ENCODE measurements at regions not wholly inside any gene's neighbourhood (a gene's known extent, or its start where the extent isn't known, plus 50 kb on each side); places are given as distances from the start of the nearest gene placed in this dataset.

DNA sequence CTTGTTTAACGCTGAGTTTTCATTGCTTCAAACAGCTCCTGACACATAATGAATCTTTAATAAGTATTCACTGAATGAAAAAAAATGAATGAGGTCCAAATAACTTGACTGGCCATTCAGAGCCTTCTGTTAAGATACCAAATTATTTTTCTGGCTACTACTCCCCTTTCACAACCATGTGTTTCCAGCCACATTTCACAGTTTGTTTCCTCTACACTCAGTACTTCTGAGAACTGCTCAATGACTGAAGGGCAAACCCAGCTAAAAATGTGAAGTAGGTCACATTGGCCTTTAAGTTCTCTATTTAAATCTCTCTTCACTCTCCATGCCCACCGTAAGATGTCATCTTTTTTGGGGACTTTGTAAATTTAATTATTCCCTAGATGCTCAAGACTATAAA is 78.4 kb upstream of the KRR1 start:
- peaks cover 25% of the 10 kb centered on the region for H3K4me1 ChIP-seq (ENCODE audit: control insufficient read depth, insufficient read depth, low read length)
- no peak overlapping the region for H3K9ac ChIP-seq (ENCODE audit: low read depth, low read length)
- H3K4me2 ChIP-seq (ENCODE audit: low read length) = no peak overlapping the region
- H3K9me3 ChIP-seq (replicated peaks; ENCODE audit: low read length) = no peaks in the 10 kb centered on the region
- no peak overlapping the region for H3K4me3 ChIP-seq (ENCODE audit: low read length)
- H3K27me3 ChIP-seq (ENCODE audit: control insufficient read depth, insufficient read depth, low read length) = no peaks in the 10 kb centered on the region
- H3K36me3 ChIP-seq (ENCODE audit: insufficient read depth, low read length) = no peaks in the 10 kb centered on the region

DNA sequence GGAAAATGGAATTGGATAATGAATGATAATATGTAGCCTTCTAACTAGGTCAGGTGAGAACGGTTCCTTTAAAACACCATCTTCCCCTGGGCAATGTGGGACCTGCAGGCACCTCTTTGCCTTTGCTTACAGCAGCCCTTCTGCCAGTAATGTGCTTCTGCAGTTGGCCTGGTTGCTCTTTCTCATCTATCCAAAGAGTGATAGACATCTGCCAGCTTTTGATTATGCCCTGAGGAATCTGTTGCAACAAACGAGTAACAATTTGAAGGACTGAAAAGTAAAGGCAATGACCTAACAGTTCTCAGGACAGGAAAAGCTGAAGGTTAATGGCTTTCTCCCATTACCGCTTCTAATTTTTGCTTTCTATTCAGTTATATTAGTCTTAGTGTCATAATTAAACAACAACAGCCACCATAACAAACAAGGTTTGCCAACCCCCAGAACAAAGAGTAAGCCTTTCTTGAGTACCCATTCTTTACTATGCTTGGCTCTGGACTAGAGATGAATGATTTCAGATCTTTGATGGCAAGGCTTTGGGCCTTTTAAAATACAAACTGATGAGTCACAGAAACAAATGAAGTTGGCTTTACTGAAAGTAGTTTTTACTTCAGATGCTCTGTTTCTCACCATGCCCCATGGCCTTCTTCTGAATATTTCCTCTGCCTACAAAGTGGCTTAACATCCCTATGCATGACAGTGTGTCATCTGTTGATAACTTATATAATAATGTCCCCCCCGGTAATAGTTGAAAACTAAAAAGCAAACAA is 76.1 kb upstream of the KRR1 start:
- Histone ChIP-seq H3K4me3 (ENCODE audit: low read length) (no peak overlapping the region), H3K36me3 (ENCODE audit: insufficient read depth, low read length) (no peaks in the 10 kb centered on the region), H3K9me3 (replicated peaks; ENCODE audit: low read length) (no peaks in the 10 kb centered on the region), H3K27me3 (ENCODE audit: control insufficient read depth, insufficient read depth, low read length) (no peaks in the 10 kb centered on the region), H3K9ac (ENCODE audit: low read depth, low read length) (no peak overlapping the region), H3K4me1 (ENCODE audit: control insufficient read depth, insufficient read depth, low read length) (peaks cover 31% of the 10 kb centered on the region), H3K4me2 (ENCODE audit: low read length) (no peak overlapping the region)

DNA sequence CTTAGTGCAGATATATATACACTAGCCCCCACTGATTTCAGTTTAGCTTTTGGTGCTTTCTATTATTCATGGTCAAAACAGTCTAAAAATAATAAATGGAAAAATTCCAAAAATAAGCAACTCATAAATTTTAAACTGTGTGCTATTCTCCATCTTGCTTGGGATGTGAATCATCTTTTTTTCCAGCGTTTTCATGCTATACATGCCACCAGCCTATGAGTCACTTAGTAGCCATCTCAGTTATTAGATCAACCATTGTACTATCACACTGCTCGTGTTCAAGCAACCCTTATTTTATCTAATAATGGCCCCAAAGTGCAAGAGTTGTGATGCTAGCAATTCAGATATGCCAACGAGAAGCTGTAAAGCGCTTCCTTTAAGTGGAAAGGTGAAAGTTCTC is 73.9 kb upstream of the KRR1 start:
- no peak overlapping the region for H3K4me3 ChIP-seq (ENCODE audit: low read length)
- no peaks in the 10 kb centered on the region for H3K27me3 ChIP-seq (ENCODE audit: control insufficient read depth, insufficient read depth, low read length)
- no peak overlapping the region for H3K9ac ChIP-seq (ENCODE audit: low read depth, low read length)
- no peaks in the 10 kb centered on the region for H3K9me3 ChIP-seq (replicated peaks; ENCODE audit: low read length)
- peaks cover 31% of the 10 kb centered on the region for H3K4me1 ChIP-seq (ENCODE audit: control insufficient read depth, insufficient read depth, low read length)
- H3K36me3 ChIP-seq (ENCODE audit: insufficient read depth, low read length) = no peaks in the 10 kb centered on the region
- H3K4me2 ChIP-seq (ENCODE audit: low read length) = peak overlapping the region; percentile 45

DNA sequence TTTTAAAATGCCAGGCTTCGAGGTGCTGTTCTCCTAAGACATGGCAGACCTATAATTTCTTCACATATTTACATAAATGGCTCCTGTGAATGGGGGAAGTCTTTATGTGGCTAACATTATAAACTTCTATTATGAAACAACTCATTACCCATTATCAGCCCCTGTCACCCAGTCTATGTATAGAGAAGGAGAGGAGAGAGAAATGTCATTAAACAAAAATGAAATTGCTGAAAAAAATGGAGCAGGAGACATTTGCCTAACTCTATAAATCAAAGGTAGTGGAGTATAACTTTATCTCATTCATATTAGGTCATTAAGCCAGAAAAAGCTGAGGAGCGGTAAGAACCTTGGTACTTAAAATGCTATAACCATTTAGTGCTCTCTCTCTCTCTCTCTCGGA is 71.9 kb upstream of the KRR1 start:
- no peak overlapping the region for H3K4me3 ChIP-seq (ENCODE audit: low read length)
- no peaks in the 10 kb centered on the region for H3K9me3 ChIP-seq (replicated peaks; ENCODE audit: low read length)
- H3K36me3 ChIP-seq (ENCODE audit: insufficient read depth, low read length) = no peaks in the 10 kb centered on the region
- H3K4me2 ChIP-seq (ENCODE audit: low read length) = no peak overlapping the region
- H3K9ac ChIP-seq (ENCODE audit: low read depth, low read length) = no peak overlapping the region
- peaks cover 31% of the 10 kb centered on the region for H3K4me1 ChIP-seq (ENCODE audit: control insufficient read depth, insufficient read depth, low read length)
- no peaks in the 10 kb centered on the region for H3K27me3 ChIP-seq (ENCODE audit: control insufficient read depth, insufficient read depth, low read length)

DNA sequence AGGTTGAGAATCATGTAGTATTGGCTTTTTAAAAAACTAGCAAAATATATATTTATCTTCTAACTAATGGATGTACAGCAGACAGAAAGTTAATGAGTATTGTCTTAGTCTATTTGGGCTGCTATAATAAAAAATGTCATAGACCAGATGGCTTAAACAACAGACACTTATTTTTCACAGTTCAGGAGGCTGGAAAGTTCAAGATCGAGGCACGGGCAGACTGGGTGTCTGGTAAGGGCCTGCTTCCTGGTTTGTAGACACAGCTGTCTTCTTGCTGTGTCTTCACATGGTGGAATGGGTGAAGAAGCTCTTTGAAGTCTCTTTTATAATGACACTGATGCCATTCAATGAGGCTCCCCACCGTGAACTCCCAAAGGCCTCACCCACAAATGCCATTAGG is 70.1 kb upstream of the KRR1 start:
- H3K4me2 ChIP-seq (ENCODE audit: low read length) = no peak overlapping the region
- no peak overlapping the region for H3K9ac ChIP-seq (ENCODE audit: low read depth, low read length)
- H3K27me3 ChIP-seq (ENCODE audit: control insufficient read depth, insufficient read depth, low read length) = no peaks in the 10 kb centered on the region
- no peak overlapping the region for H3K4me3 ChIP-seq (ENCODE audit: low read length)
- H3K4me1 ChIP-seq (ENCODE audit: control insufficient read depth, insufficient read depth, low read length) = peaks cover 21% of the 10 kb centered on the region
- no peaks in the 10 kb centered on the region for H3K36me3 ChIP-seq (ENCODE audit: insufficient read depth, low read length)
- no peaks in the 10 kb centered on the region for H3K9me3 ChIP-seq (replicated peaks; ENCODE audit: low read length)

DNA sequence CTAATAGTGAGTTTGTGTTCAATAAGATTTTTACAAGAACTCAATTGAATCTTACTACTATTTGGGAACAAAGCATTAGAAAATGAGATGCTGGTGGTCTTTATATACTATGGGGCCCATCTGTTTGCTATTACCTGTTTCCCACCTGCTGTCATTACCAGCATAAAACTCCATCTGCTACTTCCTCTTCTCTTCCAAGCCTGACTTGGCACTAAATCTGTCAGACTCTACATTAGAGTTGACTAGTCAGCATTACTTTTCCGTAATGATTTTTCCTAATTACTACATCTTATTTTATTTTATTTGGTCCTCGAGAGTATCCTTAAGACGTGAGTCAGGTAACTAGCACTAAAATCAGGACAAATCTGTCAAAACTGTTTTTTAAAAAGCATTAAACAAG is 68.1 kb upstream of the KRR1 start:
- Histone ChIP-seq H3K4me1 (ENCODE audit: control insufficient read depth, insufficient read depth, low read length) (peaks cover 4% of the 10 kb centered on the region), H3K9me3 (replicated peaks; ENCODE audit: low read length) (no peaks in the 10 kb centered on the region), H3K36me3 (ENCODE audit: insufficient read depth, low read length) (no peaks in the 10 kb centered on the region), H3K4me2 (ENCODE audit: low read length) (no peak overlapping the region), H3K4me3 (ENCODE audit: low read length) (no peak overlapping the region), H3K9ac (ENCODE audit: low read depth, low read length) (no peak overlapping the region), H3K27me3 (ENCODE audit: control insufficient read depth, insufficient read depth, low read length) (no peaks in the 10 kb centered on the region)

DNA sequence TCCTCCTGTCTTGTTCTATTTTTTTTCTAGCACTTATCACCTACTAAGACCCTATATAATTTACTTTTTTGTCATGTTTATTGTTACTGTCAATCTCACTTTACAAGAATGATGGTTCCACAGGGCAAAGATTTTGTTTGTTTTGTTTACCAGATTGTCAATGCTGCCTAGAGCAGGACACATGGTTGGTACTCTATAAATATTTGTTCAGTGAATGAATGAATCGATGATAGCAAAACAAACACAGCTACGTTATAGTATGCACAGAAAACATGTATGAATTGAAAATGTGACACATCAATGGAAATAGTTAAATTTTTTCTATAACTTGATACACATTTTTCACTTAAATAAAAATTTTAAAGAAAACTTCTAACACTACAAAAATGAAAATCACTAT is 67.1 kb upstream of the KRR1 start:
- Histone ChIP-seq H3K9me3 (replicated peaks; ENCODE audit: low read length) (no peaks in the 10 kb centered on the region), H3K4me2 (ENCODE audit: low read length) (no peak overlapping the region), H3K4me1 (ENCODE audit: control insufficient read depth, insufficient read depth, low read length) (no peaks in the 10 kb centered on the region), H3K27me3 (ENCODE audit: control insufficient read depth, insufficient read depth, low read length) (no peaks in the 10 kb centered on the region), H3K4me3 (ENCODE audit: low read length) (no peak overlapping the region), H3K9ac (ENCODE audit: low read depth, low read length) (no peak overlapping the region), H3K36me3 (ENCODE audit: insufficient read depth, low read length) (no peaks in the 10 kb centered on the region)

DNA sequence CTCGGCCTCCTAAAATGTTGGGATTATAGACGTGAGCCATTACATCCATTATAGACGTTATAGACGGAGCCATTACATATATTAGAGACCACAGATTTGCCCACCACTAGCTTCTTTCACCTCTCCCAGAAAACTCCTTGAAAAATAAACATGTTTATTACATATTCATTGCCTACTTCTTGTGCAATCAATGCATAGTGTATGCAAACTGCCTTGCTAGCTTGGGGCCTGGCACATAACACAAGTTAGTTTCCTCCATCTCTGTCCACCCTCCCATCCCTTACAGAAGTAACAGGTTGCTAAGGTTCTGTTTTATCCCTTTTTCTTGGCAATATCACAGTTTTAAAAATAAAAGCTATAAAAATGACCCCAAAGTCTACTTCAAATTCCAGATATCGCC is 66.4 kb upstream of the KRR1 start:
- Histone ChIP-seq H3K27me3 (ENCODE audit: control insufficient read depth, insufficient read depth, low read length) (no peaks in the 10 kb centered on the region), H3K4me1 (ENCODE audit: control insufficient read depth, insufficient read depth, low read length) (no peaks in the 10 kb centered on the region), H3K4me2 (ENCODE audit: low read length) (no peak overlapping the region)

DNA sequence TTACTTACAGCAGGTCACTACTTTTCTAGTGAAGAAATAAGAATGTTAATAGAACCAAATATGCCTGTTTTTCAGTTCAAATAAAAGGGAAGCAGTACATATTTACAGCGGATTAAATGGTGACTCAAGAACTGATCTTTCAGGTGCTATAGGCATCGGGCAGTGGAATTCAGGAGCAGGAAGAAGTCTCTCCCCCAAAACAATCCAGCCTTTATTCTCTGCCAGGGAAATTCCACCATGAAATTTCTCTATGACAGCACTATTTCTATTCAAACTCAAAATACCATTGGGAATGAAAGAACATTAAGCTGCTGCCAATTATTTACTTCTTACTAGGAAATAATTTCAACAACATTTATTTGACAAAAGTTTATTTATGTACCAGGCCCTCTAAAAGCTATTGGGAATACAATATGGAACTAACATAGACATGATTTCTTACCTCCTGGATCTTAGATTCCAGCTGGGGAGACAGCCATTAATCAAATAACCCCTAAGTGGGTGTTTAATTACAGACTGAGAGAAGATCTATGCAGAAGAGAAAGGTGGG is 60.3 kb upstream of the KRR1 start:
- no peaks in the 10 kb centered on the region for H3K27me3 ChIP-seq (ENCODE audit: control insufficient read depth, insufficient read depth, low read length)
- no peak overlapping the region for H3K4me2 ChIP-seq (ENCODE audit: low read length)
- no peak overlapping the region for H3K9ac ChIP-seq (ENCODE audit: low read depth, low read length)
- no peaks in the 10 kb centered on the region for H3K36me3 ChIP-seq (ENCODE audit: insufficient read depth, low read length)
- no peak overlapping the region for H3K4me3 ChIP-seq (ENCODE audit: low read length)
- no peaks in the 10 kb centered on the region for H3K9me3 ChIP-seq (replicated peaks; ENCODE audit: low read length)
- H3K4me1 ChIP-seq (ENCODE audit: control insufficient read depth, insufficient read depth, low read length) = no peaks in the 10 kb centered on the region

More for the DNA sequence above, 66.4 kb upstream of the KRR1 start:
- H3K4me3 ChIP-seq (ENCODE audit: low read length) = no peak overlapping the region
- H3K36me3 ChIP-seq (ENCODE audit: insufficient read depth, low read length) = no peaks in the 10 kb centered on the region
- no peak overlapping the region for H3K9ac ChIP-seq (ENCODE audit: low read depth, low read length)
- no peaks in the 10 kb centered on the region for H3K9me3 ChIP-seq (replicated peaks; ENCODE audit: low read length)

DNA sequence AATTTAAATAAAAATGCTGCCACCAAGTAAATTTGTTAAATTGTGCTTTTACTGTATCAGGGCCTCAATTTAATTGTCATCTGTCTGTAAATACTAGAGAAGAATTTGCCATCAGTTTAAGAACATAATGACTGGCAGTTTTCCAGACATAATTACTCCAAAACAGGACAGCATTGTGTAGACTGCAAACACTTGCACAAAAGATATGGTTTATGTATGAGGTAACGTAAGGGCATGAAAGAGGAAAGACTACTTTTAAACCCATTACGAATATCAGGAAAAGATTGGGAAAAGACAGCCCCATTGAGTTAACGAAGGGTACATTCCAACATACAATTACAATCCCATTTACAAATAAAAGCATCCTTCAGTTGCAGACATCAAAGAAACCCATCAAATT is 59.8 kb upstream of the KRR1 start:
- no peaks in the 10 kb centered on the region for H3K27me3 ChIP-seq (ENCODE audit: control insufficient read depth, insufficient read depth, low read length)
- no peak overlapping the region for H3K9ac ChIP-seq (ENCODE audit: low read depth, low read length)
- H3K9me3 ChIP-seq (replicated peaks; ENCODE audit: low read length) = no peaks in the 10 kb centered on the region
- H3K36me3 ChIP-seq (ENCODE audit: insufficient read depth, low read length) = no peaks in the 10 kb centered on the region
- no peaks in the 10 kb centered on the region for H3K4me1 ChIP-seq (ENCODE audit: control insufficient read depth, insufficient read depth, low read length)
- H3K4me2 ChIP-seq (ENCODE audit: low read length) = no peak overlapping the region
- no peak overlapping the region for H3K4me3 ChIP-seq (ENCODE audit: low read length)

DNA sequence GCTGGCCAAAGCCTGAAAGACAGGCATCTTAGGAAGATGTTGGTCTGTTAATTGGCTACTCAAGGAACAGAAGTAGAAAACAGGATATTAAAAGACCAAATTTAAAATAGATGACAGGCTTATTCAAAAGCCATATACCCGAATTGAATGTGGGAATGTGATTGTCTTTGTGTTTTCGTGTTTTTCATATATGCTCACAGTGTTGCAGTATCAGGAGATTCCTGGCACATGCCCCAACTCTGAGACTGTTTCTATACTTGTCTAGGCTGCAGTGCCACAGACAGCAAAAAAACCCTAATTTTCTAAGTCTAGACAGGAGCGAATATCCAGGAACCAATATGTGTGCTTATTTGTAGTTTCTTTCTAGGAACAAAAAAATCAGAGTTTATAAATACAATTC is 57.4 kb upstream of the KRR1 start:
- H3K4me1 ChIP-seq (ENCODE audit: control insufficient read depth, insufficient read depth, low read length) = no peaks in the 10 kb centered on the region
- no peak overlapping the region for H3K4me2 ChIP-seq (ENCODE audit: low read length)

DNA sequence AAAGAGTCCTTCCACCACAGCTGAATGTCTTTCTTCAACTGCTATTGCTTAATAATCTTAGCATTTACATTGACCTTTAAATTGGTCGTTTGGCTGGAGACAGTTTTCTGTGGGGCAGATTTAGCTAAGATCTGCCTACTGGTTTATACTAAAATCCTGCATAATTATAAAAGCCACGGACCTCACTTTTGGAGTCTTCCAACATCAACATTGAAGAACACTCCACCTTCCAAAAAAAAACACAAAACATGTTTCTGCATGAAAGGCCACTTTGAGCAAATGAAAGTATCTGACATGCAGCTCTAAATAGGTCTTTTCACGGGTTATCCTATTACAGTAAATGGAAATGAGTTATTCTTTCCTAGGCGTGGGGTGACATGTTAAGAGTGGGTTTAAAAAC is 57.0 kb upstream of the KRR1 start:
- Histone ChIP-seq H3K27me3 (ENCODE audit: control insufficient read depth, insufficient read depth, low read length) (no peaks in the 10 kb centered on the region), H3K9me3 (replicated peaks; ENCODE audit: low read length) (no peaks in the 10 kb centered on the region), H3K4me2 (ENCODE audit: low read length) (no peak overlapping the region), H3K4me1 (ENCODE audit: control insufficient read depth, insufficient read depth, low read length) (no peaks in the 10 kb centered on the region), H3K9ac (ENCODE audit: low read depth, low read length) (no peak overlapping the region), H3K36me3 (ENCODE audit: insufficient read depth, low read length) (no peaks in the 10 kb centered on the region), H3K4me3 (ENCODE audit: low read length) (no peak overlapping the region)

More for the DNA sequence above, 57.4 kb upstream of the KRR1 start:
- Histone ChIP-seq H3K9me3 (replicated peaks; ENCODE audit: low read length) (no peaks in the 10 kb centered on the region), H3K27me3 (ENCODE audit: control insufficient read depth, insufficient read depth, low read length) (no peaks in the 10 kb centered on the region), H3K4me3 (ENCODE audit: low read length) (no peak overlapping the region), H3K9ac (ENCODE audit: low read depth, low read length) (no peak overlapping the region), H3K36me3 (ENCODE audit: insufficient read depth, low read length) (no peaks in the 10 kb centered on the region)
